Panc1 (cell line): ENCODE measurements at regions not wholly inside any gene's neighbourhood (a gene's known extent, or its start where the extent isn't known, plus 50 kb on each side); places are given as distances from the start of the nearest gene placed in this dataset.

ENCODE experiments used
- CTCF ChIP-seq: fragments of 450-650 bp; IDR thresholded peaks from 2 replicates; pipeline ENCODE4 v1.5.1; 2017; ENCODE audit warnings: mild to moderate bottlenecking
- POLR2AphosphoS5 ChIP-seq: IDR thresholded peaks from 2 replicates; pipeline ENCODE4 v1.6.1; 2012; ENCODE audit warnings: mild to moderate bottlenecking, low read depth, low read length, moderate library complexity
- REST ChIP-seq, 2 experiments: IDR thresholded peaks; 2 replicates each; pipeline ENCODE4 v1.6.1; 2011 to 2012; ENCODE audit warnings: low read depth in 2 of 2, control low read depth in 1 of 2, low read length in 1 of 2, mild to moderate bottlenecking in 1 of 2, moderate library complexity in 1 of 2; ENCODE audit not compliant: insufficient read depth in 1 of 2
- TCF7L2 ChIP-seq: IDR thresholded peaks from 2 replicates; pipeline ENCODE4 v1.6.1; 2011; ENCODE audit warnings: mild to moderate bottlenecking, low read depth, low read length, inconsistent platforms

- TF ChIP-seq CTCF (no peak), REST (IDR thresholded peaks at IDR 0.05; ENCODE audit: insufficient read depth in 1 of 2, low read depth in 2 of 2, low read length in 1 of 2) (no peak), POLR2AphosphoS5 (no peak), TCF7L2 (no peak)
These were observed 1323.4 kb downstream of the C4orf33 start for GRCh38 chr4:130419211-130419975.
